ENCODE measurements at regions not wholly inside any gene's neighbourhood (a gene's known extent, or its start where the extent isn't known, plus 50 kb on each side); places are given as distances from the start of the nearest gene placed in this dataset.
A peak's percentile ranks its signal among the peaks of the same experiment; 100 is the strongest.

GRCh38 chr7:93016681-93017381 is 100.9 kb downstream of the SAMD9 start:
- no peak for FAIRE-seq
- no peak for DNase-seq (ENCODE audit: low spot score in 2 of 2)

GRCh38 chr7:93015779-93016481 is 101.8 kb downstream of the SAMD9 start:
- FAIRE-seq (no peak), DNase-seq (ENCODE audit: low spot score in 2 of 2) (no peak)

GRCh38 chr7:93015101-93015778 is 102.5 kb downstream of the SAMD9 start:
- FAIRE-seq: no peak

GRCh38 chr7:93014410-93014809 is 103.4 kb downstream of the SAMD9 start:
- DNase-seq (ENCODE audit: low spot score in 2 of 2): no peak
- no peak for FAIRE-seq

More at GRCh38 chr7:93015101-93015778, 102.5 kb downstream of the SAMD9 start:
- DNase-seq (ENCODE audit: low spot score in 2 of 2): no peak

- DNase-seq (ENCODE audit: low spot score in 2 of 2): no peak
- no peak for FAIRE-seq
Observed at GRCh38 chr7:93013446-93014061, 104.2 kb downstream of the SAMD9 start.

GRCh38 chr7:93011351-93012294 is 106.2 kb downstream of the SAMD9 start:
- no peak for DNase-seq (ENCODE audit: low spot score in 2 of 2)
- FAIRE-seq: no peak

GRCh38 chr7:93008833-93009232 is 108.9 kb downstream of the SAMD9 start:
- DNase-seq (ENCODE audit: low spot score in 2 of 2): no peak
- no peak for FAIRE-seq

GRCh38 chr7:93006480-93007095 is 111.2 kb downstream of the SAMD9 start:
- FAIRE-seq: no peak

GRCh38 chr7:93004906-93005305 is 112.9 kb downstream of the SAMD9 start:
- FAIRE-seq: no peak
- no peak for DNase-seq (ENCODE audit: low spot score in 2 of 2)

More at GRCh38 chr7:93006480-93007095, 111.2 kb downstream of the SAMD9 start:
- DNase-seq (ENCODE audit: low spot score in 2 of 2): no peak

- DNase-seq (ENCODE audit: low spot score in 2 of 2): no peak
- no peak for FAIRE-seq
Observed at GRCh38 chr7:92997719-92998118, 120.1 kb downstream of the SAMD9 start.

- DNase-seq (ENCODE audit: low spot score in 2 of 2) (no peak), FAIRE-seq (no peak)
Observed at GRCh38 chr7:92997152-92997551, 120.6 kb downstream of the SAMD9 start.

GRCh38 chr7:92994901-92995300 is 122.9 kb downstream of the SAMD9 start:
- FAIRE-seq: no peak

GRCh38 chr7:92992932-92993331 is 124.8 kb downstream of the SAMD9 start:
- DNase-seq (ENCODE audit: low spot score in 2 of 2) (no peak), FAIRE-seq (no peak)

More at GRCh38 chr7:92994901-92995300, 122.9 kb downstream of the SAMD9 start:
- DNase-seq (ENCODE audit: low spot score in 2 of 2): no peak

- DNase-seq (ENCODE audit: low spot score in 2 of 2): no peak
- FAIRE-seq: no peak
Observed at GRCh38 chr7:92992483-92992882, 125.3 kb downstream of the SAMD9 start.

GRCh38 chr7:92991190-92991589 is 126.6 kb downstream of the SAMD9 start:
- no peak for FAIRE-seq
- no peak for DNase-seq (ENCODE audit: low spot score in 2 of 2)

GRCh38 chr7:92988941-92989545 is 128.7 kb downstream of the SAMD9 start:
- no peak for FAIRE-seq

GRCh38 chr7:92988051-92988450 is 129.7 kb downstream of the SAMD9 start:
- DNase-seq (ENCODE audit: low spot score in 2 of 2): peak in 1 of 2 donors; percentile 3
- FAIRE-seq: no peak

More at GRCh38 chr7:92988941-92989545, 128.7 kb downstream of the SAMD9 start:
- no peak for DNase-seq (ENCODE audit: low spot score in 2 of 2)

- FAIRE-seq (no peak), DNase-seq (ENCODE audit: low spot score in 2 of 2) (no peak)
Observed at GRCh38 chr7:92987538-92987937, 130.2 kb downstream of the SAMD9 start.

GRCh38 chr7:92987095-92987494 is 130.7 kb downstream of the SAMD9 start:
- DNase-seq (ENCODE audit: low spot score in 2 of 2): no peak
- no peak for FAIRE-seq
